ENCODE measurements at regions not wholly inside any gene's neighbourhood (a gene's known extent, or its start where the extent isn't known, plus 50 kb on each side); places are given as distances from the start of the nearest gene placed in this dataset.

DNA sequence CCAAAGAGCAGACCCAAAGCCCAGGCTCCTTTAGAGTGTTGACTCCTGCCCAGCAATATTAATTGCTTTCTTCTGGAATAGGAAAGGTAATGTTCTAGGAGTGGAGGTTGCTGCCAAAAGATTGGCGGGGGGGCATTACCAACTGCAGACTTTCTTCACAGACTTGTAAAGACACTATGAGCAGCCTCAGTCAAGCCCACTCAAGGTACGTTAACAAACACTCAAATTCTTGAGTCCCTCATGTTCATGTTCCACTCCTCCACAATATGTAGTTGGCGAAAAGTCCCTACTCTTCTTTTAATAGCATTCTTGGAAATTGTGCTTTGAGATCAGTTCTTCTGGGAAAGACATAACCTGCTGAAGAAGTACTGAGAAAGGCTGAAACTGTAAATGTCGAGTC, 409.2 kb upstream of the KIF2A start:
- TF ChIP-seq, protein P1, sequence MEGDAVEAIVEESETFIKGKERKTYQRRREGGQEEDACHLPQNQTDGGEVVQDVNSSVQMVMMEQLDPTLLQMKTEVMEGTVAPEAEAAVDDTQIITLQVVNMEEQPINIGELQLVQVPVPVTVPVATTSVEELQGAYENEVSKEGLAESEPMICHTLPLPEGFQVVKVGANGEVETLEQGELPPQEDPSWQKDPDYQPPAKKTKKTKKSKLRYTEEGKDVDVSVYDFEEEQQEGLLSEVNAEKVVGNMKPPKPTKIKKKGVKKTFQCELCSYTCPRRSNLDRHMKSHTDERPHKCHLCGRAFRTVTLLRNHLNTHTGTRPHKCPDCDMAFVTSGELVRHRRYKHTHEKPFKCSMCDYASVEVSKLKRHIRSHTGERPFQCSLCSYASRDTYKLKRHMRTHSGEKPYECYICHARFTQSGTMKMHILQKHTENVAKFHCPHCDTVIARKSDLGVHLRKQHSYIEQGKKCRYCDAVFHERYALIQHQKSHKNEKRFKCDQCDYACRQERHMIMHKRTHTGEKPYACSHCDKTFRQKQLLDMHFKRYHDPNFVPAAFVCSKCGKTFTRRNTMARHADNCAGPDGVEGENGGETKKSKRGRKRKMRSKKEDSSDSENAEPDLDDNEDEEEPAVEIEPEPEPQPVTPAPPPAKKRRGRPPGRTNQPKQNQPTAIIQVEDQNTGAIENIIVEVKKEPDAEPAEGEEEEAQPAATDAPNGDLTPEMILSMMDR (IDR thresholded peaks at IDR 0.05), result no peak
- TF ChIP-seq POLR2AphosphoS5 (IDR thresholded peaks at IDR 0.05; ENCODE audit: insufficient read depth in 1 of 2, low read depth in 1 of 2), result no peak
- no peak for TF ChIP-seq POLR2A (IDR thresholded peaks at IDR 0.05)
- Histone ChIP-seq H3K27ac (no peak overlapping the region), H3K27me3 (no peaks in the 10 kb centered on the region), H3K4me1 (no peaks in the 10 kb centered on the region), H3K4me3 (no peak overlapping the region), H3K9me3 (no peaks in the 10 kb centered on the region), H3K36me3 (no peaks in the 10 kb centered on the region)
- intact Hi-C loops (cut with DNase I), result no loop called here
- DNase-seq (ENCODE audit: extremely low spot score in 2 of 2), result no peak

DNA sequence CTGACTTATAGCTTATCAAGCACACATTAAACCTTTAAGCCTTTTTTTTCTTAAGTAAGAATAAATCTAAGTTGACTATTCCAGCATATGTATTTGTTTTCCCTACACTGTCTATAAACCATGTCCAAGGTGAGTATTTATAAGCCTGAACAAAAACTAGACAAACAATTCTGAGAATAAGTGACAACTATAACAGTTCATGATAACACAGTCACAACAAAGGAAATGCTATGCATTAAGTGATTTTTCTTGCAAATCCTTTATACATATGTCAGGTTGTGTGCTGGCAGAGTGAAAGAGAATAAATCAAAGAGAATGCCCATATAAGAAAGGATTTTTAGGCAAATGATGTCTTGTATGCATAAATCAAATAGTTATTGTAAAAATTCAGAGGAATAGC, 408.8 kb upstream of the KIF2A start:
- H3K4me1 ChIP-seq, result no peaks in the 10 kb centered on the region
- H3K36me3 ChIP-seq, result no peaks in the 10 kb centered on the region
- H3K9me3 ChIP-seq, result no peaks in the 10 kb centered on the region
- intact Hi-C loops (cut with DNase I), result no loop called here
- H3K27me3 ChIP-seq, result no peaks in the 10 kb centered on the region
- H3K4me3 ChIP-seq, result no peak overlapping the region
- H3K27ac ChIP-seq, result no peak overlapping the region
- TF ChIP-seq POLR2A (IDR thresholded peaks at IDR 0.05) (no peak), POLR2AphosphoS5 (IDR thresholded peaks at IDR 0.05; ENCODE audit: insufficient read depth in 1 of 2, low read depth in 1 of 2) (no peak)
- TF ChIP-seq, protein P1 (IDR thresholded peaks at IDR 0.05), result no peak
- no peak for DNase-seq (ENCODE audit: extremely low spot score in 2 of 2)

DNA sequence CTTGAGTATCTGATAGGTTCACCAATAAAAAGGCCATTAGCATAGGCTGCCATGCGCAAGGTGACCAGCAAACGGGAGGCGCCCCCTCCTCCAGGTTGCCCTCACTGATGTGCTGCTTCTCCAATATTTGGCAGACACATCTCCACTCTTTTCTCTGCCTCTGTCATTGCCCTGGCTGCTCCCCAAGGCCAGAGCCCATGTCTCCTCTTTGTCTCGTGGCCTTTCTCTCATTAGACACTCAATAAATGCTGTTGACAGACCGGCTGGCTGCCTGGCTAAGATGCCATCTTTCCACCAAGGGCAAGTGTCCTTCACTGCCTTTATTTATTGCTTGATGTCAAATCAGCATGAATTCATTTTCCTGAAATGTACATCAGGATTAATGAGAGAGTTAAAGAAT, 404.0 kb upstream of the KIF2A start:
- Histone ChIP-seq H3K36me3 (no peaks in the 10 kb centered on the region), H3K4me3 (no peak overlapping the region), H3K27me3 (no peaks in the 10 kb centered on the region), H3K27ac (no peak overlapping the region), H3K4me1 (no peaks in the 10 kb centered on the region), H3K9me3 (no peaks in the 10 kb centered on the region)
- no peak for DNase-seq (ENCODE audit: extremely low spot score in 2 of 2)
- no peak for TF ChIP-seq POLR2A (IDR thresholded peaks at IDR 0.05)
- TF ChIP-seq, protein P1 (IDR thresholded peaks at IDR 0.05), result no peak
- TF ChIP-seq POLR2AphosphoS5 (IDR thresholded peaks at IDR 0.05; ENCODE audit: insufficient read depth in 1 of 2, low read depth in 1 of 2), result no peak
- intact Hi-C loops (cut with DNase I), result no loop called here

DNA sequence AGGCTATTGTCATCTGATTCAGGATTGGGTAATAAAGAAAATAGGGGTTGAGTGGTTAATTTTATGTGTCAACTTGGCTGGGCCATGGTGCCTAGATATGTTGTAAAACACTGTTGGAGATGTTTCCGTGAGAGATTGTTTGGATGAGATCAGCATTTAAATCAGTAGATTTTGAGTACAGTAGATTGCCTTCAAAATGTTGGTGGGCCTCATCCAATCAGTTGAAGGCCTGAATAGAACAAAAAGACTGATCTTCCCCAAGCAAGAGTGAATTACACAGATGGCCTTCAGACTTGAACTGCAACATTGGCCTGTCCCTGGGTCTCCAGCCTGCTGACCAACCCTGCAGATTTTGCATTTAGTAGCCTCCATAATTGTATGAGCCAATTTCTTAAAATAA, 401.3 kb upstream of the KIF2A start:
- TF ChIP-seq POLR2AphosphoS5 (IDR thresholded peaks at IDR 0.05; ENCODE audit: insufficient read depth in 1 of 2, low read depth in 1 of 2), result no peak
- TF ChIP-seq, protein P1 (IDR thresholded peaks at IDR 0.05), result no peak
- no peak for TF ChIP-seq POLR2A (IDR thresholded peaks at IDR 0.05)
- Histone ChIP-seq H3K4me1 (no peaks in the 10 kb centered on the region), H3K27ac (no peak overlapping the region)

DNA sequence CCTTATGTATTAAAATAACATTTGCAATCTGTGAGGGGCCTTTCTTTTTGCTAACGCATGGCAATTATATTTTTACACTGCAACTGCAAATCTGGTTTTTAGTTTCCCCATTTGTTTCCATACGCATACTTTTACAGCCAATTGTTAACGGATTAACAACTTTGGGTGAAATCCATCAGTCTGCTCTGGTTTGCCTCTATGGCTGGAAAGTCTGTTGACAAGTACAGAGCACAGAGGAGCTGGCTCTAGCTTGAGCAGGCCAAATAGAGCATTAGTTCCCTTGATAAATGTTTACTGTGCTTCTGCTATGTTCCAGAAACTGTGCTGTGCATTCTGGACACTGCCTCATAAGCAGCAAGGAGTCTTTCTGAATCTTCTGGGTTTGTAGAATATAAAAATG, 400.4 kb upstream of the KIF2A start:
- DNase-seq (ENCODE audit: extremely low spot score in 2 of 2), result no peak
- TF ChIP-seq POLR2AphosphoS5 (IDR thresholded peaks at IDR 0.05; ENCODE audit: insufficient read depth in 1 of 2, low read depth in 1 of 2) (no peak), POLR2A (IDR thresholded peaks at IDR 0.05) (no peak)
- TF ChIP-seq, protein P1 (IDR thresholded peaks at IDR 0.05), result no peak
- intact Hi-C loops (cut with DNase I), result no loop called here
- Histone ChIP-seq H3K4me1 (no peaks in the 10 kb centered on the region), H3K4me3 (no peak overlapping the region), H3K36me3 (no peaks in the 10 kb centered on the region), H3K9me3 (no peaks in the 10 kb centered on the region), H3K27ac (no peak overlapping the region), H3K27me3 (no peaks in the 10 kb centered on the region)

More for the DNA sequence above, 401.3 kb upstream of the KIF2A start:
- H3K36me3 ChIP-seq, result no peaks in the 10 kb centered on the region
- H3K4me3 ChIP-seq, result no peak overlapping the region
- no peak for DNase-seq (ENCODE audit: extremely low spot score in 2 of 2)
- no peaks in the 10 kb centered on the region for H3K9me3 ChIP-seq
- intact Hi-C loops (cut with DNase I), result no loop called here
- no peaks in the 10 kb centered on the region for H3K27me3 ChIP-seq

Data from vagina (tissue), 2 donors.